Natural killer cell (primary cell): ENCODE measurements at regions not wholly inside any gene's neighbourhood (a gene's known extent, or its start where the extent isn't known, plus 50 kb on each side); places are given as distances from the start of the nearest gene placed in this dataset.

Experiments used
- ATAC-seq, 3 donors: fragments of 150-1000 bp in 2 of 3; fragments of 200-7000 bp in 1 of 3; cut with Tn5 transposase; 1 replicate in 1 of 3; 2 replicates in 2 of 3; pipeline ENCODE4 v1.10.0; 2021; ENCODE audit warnings: mild to moderate bottlenecking in 2 of 3, moderate library complexity in 2 of 3
- DNase-seq, 2 donors: peaks; one replicate each; pipeline versions ENCODE4 v3.0.0 to v3.0.0-alpha.2; 2013 to 2021; ENCODE audit warnings: mixed read lengths in 1 of 2
- H3K27ac ChIP-seq: one replicate; pipeline ENCODE4 v1.5.1; 2013; ENCODE audit warnings: mild to moderate bottlenecking, low read length
- H3K27me3 ChIP-seq: one replicate; pipeline ENCODE4 v1.6.1; 2013; ENCODE audit warnings: low read length; ENCODE audit not compliant: control insufficient read depth, insufficient read depth
- H3K36me3 ChIP-seq: one replicate; pipeline ENCODE4 v1.6.1; 2013; ENCODE audit warnings: low read length; ENCODE audit not compliant: control insufficient read depth, insufficient read depth
- H3K4me1 ChIP-seq: one replicate; pipeline ENCODE4 v1.6.1; 2013; ENCODE audit warnings: low read length; ENCODE audit not compliant: control insufficient read depth, insufficient read depth
- H3K4me3 ChIP-seq: one replicate; pipeline ENCODE4 v1.5.1; 2013; ENCODE audit warnings: low read length
- H3K9me3 ChIP-seq: one replicate; pipeline ENCODE4 v1.6.1; 2013; ENCODE audit warnings: low read length; ENCODE audit not compliant: control insufficient read depth, insufficient read depth
- H3K27ac Mint-ChIP-seq, 2 donors: one replicate each; pipeline ENCODE4 v1.8.0; 2022; ENCODE audit warnings: mild to moderate bottlenecking in 2 of 2, mixed read lengths in 2 of 2, moderate library complexity in 1 of 2
- H3K27me3 Mint-ChIP-seq, 2 donors: one replicate each; pipeline ENCODE4 v1.8.0; 2022; ENCODE audit warnings: low read depth in 2 of 2, mixed read lengths in 2 of 2
- H3K36me3 Mint-ChIP-seq: one replicate; pipeline ENCODE4 v1.8.0; 2022; ENCODE audit warnings: mixed read lengths
- H3K4me1 Mint-ChIP-seq, 2 donors: one replicate each; pipeline ENCODE4 v1.8.0; 2022; ENCODE audit warnings: mixed read lengths in 2 of 2
- H3K4me3 Mint-ChIP-seq: one replicate; pipeline ENCODE4 v1.8.0; 2022; ENCODE audit warnings: mild to moderate bottlenecking, moderate library complexity, mixed read lengths
- H3K9me3 Mint-ChIP-seq, 2 donors: one replicate each; pipeline ENCODE4 v1.8.0; 2022; ENCODE audit warnings: mixed read lengths in 2 of 2
- WGBS: methylation state at CpG from one replicate; pipeline ENCODE4 v1.1.7; 2013; ENCODE audit warnings: missing lambda C conversion rate; ENCODE audit not compliant: insufficient coverage; 5-methylcytosine and 5-hydroxymethylcytosine counted together
- intact Hi-C: fragments of 100-400 bp; cut with micrococcal nuclease; formaldehyde crosslinking; loops from one replicate; pipeline ENCODE4 v1.14.2; 2022
- TF ChIP-seq, protein P1 (sequence below): fragments of 200-600 bp; IDR thresholded peaks from one replicate; pipeline ENCODE4 v1.8.0; 2022; ENCODE audit warnings: antibody characterized with exemption

DNA sequence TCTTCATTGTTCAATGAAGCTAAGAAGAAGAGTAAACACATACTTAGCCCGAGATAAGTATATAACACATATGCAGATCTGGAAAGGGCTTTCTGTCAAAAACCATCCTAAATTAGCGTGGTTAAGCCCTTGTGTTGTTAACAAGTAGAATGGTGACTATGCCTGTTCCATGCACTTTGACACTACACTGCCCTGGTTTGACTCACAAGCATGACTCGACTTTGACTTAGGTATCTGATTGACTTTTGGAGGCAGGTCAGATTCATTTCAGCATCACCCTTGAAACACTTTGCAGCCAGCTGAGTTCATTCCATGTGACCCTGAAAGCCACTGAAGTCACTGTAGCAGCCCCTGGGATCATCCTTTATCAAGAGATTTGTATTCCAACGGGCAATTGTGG, 239.8 kb downstream of the TBX18 start:
- Histone ChIP-seq H3K27ac (no peak overlapping the region), H3K4me1 (no peaks in the 10 kb centered on the region), H3K27me3 (no peaks in the 10 kb centered on the region), H3K9me3 (no peaks in the 10 kb centered on the region), H3K36me3 (no peaks in the 10 kb centered on the region), H3K4me3 (no peak overlapping the region)
- Mint-ChIP-seq H3K4me1 (no peaks in the 10 kb centered on the region), H3K27me3 (no peaks in the 10 kb centered on the region), H3K27ac (no peak overlapping the region), H3K4me3 (no peak overlapping the region), H3K36me3 (no peaks in the 10 kb centered on the region), H3K9me3 (peaks cover 16 to 17% of the 10 kb centered on the region in 2 donors)
- DNase-seq (no peak), ATAC-seq (no peak)
- WGBS, result 83% methylated on average over 4 of the region's 4 CpGs
- intact Hi-C loops, result no loop called here
- TF ChIP-seq, protein P1, sequence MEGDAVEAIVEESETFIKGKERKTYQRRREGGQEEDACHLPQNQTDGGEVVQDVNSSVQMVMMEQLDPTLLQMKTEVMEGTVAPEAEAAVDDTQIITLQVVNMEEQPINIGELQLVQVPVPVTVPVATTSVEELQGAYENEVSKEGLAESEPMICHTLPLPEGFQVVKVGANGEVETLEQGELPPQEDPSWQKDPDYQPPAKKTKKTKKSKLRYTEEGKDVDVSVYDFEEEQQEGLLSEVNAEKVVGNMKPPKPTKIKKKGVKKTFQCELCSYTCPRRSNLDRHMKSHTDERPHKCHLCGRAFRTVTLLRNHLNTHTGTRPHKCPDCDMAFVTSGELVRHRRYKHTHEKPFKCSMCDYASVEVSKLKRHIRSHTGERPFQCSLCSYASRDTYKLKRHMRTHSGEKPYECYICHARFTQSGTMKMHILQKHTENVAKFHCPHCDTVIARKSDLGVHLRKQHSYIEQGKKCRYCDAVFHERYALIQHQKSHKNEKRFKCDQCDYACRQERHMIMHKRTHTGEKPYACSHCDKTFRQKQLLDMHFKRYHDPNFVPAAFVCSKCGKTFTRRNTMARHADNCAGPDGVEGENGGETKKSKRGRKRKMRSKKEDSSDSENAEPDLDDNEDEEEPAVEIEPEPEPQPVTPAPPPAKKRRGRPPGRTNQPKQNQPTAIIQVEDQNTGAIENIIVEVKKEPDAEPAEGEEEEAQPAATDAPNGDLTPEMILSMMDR, result no peak

DNA sequence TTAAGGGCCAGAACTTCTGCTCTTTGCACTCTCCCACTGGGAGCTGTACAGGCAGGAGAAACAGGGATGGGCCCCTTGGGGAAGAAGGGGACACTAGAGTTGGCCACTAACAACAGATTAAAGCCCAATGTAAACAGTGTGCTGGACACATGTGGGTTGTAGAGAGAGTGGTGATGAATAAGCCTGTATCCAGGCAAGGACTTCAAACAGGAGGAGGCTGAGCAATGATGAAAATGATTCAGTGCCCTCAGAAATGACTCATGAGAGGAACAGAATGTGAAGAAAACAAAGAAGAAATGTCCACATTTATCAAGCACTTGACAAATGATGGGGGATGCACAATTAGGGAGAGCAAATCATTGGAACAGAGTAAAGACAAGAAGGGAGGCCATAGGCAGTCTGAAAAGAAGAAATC, 242.3 kb downstream of the TBX18 start:
- intact Hi-C loops, result no loop called here
- no peaks in the 10 kb centered on the region for H3K27me3 ChIP-seq
- no peaks in the 10 kb centered on the region for H3K4me1 ChIP-seq
- Mint-ChIP-seq H3K9me3 (peaks cover 9 to 11% of the 10 kb centered on the region in 2 donors), H3K4me1 (no peaks in the 10 kb centered on the region), H3K27me3 (no peaks in the 10 kb centered on the region), H3K4me3 (no peak overlapping the region), H3K36me3 (no peaks in the 10 kb centered on the region), H3K27ac (no peak overlapping the region)
- H3K36me3 ChIP-seq, result no peaks in the 10 kb centered on the region
- DNase-seq (no peak), ATAC-seq (no peak)
- no peaks in the 10 kb centered on the region for H3K9me3 ChIP-seq
- TF ChIP-seq, protein P1, result no peak
- H3K4me3 ChIP-seq, result no peak overlapping the region
- H3K27ac ChIP-seq, result no peak overlapping the region

DNA sequence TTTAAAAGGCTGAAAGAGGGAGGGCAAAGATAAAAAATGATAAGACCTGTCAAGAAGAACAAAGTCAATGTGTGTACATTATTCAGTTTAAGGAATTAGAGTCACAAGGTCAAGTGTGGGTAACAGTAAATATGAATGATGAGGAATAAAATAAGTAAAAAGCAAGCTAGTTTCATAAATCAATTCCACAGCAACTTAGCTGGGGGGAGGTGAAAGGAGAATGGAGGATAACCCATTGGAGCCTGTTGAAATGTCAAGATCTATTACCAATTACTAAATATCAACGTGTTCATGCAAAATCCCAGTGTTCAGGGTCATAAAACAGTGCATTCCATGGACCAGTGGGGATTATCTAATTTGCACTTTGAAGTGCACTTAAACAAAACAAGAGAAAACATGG, 242.9 kb downstream of the TBX18 start:
- ATAC-seq, result no peak
- Mint-ChIP-seq H3K27me3 (no peaks in the 10 kb centered on the region), H3K4me3 (no peak overlapping the region), H3K9me3 (peaks cover 9 to 11% of the 10 kb centered on the region in 2 donors), H3K27ac (no peak overlapping the region), H3K36me3 (no peaks in the 10 kb centered on the region), H3K4me1 (no peaks in the 10 kb centered on the region)
- H3K9me3 ChIP-seq, result no peaks in the 10 kb centered on the region
- no peak overlapping the region for H3K27ac ChIP-seq
- 50% methylated on average over 1 of the region's 1 CpG for WGBS
- H3K4me3 ChIP-seq, result no peak overlapping the region
- no peaks in the 10 kb centered on the region for H3K4me1 ChIP-seq
- no peaks in the 10 kb centered on the region for H3K27me3 ChIP-seq
- intact Hi-C loops, result no loop called here
- TF ChIP-seq, protein P1, result no peak
- DNase-seq, result no peak
- no peaks in the 10 kb centered on the region for H3K36me3 ChIP-seq

DNA sequence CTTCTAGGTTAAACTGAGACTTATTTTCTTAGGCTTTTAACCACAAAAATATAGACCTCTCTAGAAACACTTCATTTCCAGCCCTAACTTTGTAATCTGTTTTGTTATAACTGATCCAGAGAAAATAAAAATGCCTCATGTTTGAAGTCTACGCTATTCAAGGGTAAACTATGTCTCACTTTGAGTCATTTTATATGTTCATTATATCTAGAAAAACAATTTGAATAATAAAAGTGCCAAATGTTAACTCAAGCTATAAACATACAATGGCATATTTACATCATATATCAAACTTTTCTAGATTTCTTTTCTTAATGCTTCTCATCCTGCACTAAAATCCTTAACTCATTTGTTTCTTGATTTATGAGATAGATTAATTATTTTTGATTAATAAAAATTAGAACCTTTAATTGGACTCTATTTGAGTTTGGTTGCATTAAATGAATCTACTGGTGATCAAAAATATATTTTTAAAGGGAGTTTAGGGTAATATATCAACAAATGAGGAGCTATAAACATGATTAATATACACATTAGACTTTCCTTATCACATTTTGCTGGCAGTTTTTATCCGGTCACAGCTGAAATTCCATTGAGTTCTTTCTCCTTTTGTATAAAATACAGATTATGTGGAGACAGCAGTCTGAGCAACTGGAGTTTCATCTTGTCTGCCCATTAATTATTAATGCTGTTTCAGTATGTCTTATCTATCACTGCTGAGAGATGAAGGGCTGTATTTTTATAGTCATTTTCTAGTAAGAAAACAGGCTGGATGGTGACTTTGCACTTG, 246.5 kb downstream of the TBX18 start:
- ATAC-seq, result no peak
- no peak overlapping the region for H3K27ac Mint-ChIP-seq
- intact Hi-C loops, result no loop called here
- Histone ChIP-seq H3K27me3 (no peaks in the 10 kb centered on the region), H3K4me3 (no peak overlapping the region), H3K4me1 (no peaks in the 10 kb centered on the region), H3K27ac (no peak overlapping the region), H3K36me3 (no peaks in the 10 kb centered on the region), H3K9me3 (no peaks in the 10 kb centered on the region)
- DNase-seq, result no peak
- no peaks in the 10 kb centered on the region for H3K4me1 Mint-ChIP-seq
- no peaks in the 10 kb centered on the region for H3K36me3 Mint-ChIP-seq
- TF ChIP-seq, protein P1, result no peak
- no peaks in the 10 kb centered on the region for H3K27me3 Mint-ChIP-seq
- no peak overlapping the region for H3K4me3 Mint-ChIP-seq
- H3K9me3 Mint-ChIP-seq, result peaks cover 6 to 8% of the 10 kb centered on the region in 2 donors
- WGBS, result no CpG with 5 or more reads among the region's 2 CpGs
